ENCODE measurements at regions not wholly inside any gene's neighbourhood (a gene's known extent, or its start where the extent isn't known, plus 50 kb on each side); places are given as distances from the start of the nearest gene placed in this dataset.

GRCh38 chr1:25166847-25167246 lies 65.5 kb downstream of the SYF2 start:
- no peak for DNase-seq
- Histone ChIP-seq H2AK5ac (ENCODE audit: insufficient read length, low read length) (no peak overlapping the region), H4K91ac (ENCODE audit: insufficient read length, low read depth, low read length) (no peak overlapping the region), H3K79me1 (ENCODE audit: insufficient read depth, low read depth, low read length, poor library complexity, severe bottlenecking) (no peaks in the 10 kb centered on the region), H3K4ac (ENCODE audit: low read depth, low read length) (no peak overlapping the region), H2BK12ac (ENCODE audit: insufficient read length, low read depth, low read length) (no peak overlapping the region), H2BK20ac (ENCODE audit: low read depth, low read length, poor library complexity, severe bottlenecking) (no peak overlapping the region), H3K23ac (ENCODE audit: insufficient read length, low read depth, low read length) (no peak overlapping the region), H3K14ac (ENCODE audit: insufficient read depth, low read length) (no peak overlapping the region), H2BK120ac (ENCODE audit: low read depth, low read length, poor library complexity, severe bottlenecking) (no peak overlapping the region), H4K5ac (ENCODE audit: insufficient read length, low read depth, low read length) (no peak overlapping the region), H4K20me1 (ENCODE audit: control insufficient read depth, insufficient read depth, insufficient read length) (no peaks in the 10 kb centered on the region), H3K9ac (ENCODE audit: extremely low read depth, insufficient read length, low read length) (no peak overlapping the region), H2BK15ac (ENCODE audit: low read depth, low read length) (no peak overlapping the region), H3K27ac (ENCODE audit: insufficient read length, low read depth, low read length) (no peak overlapping the region), H3K18ac (ENCODE audit: insufficient read length, low read depth, low read length) (no peak overlapping the region), H3K27me3 (ENCODE audit: insufficient read depth, low read length) (no peaks in the 10 kb centered on the region), H3K4me1 (ENCODE audit: insufficient read depth, low read length) (no peaks in the 10 kb centered on the region), H3T11ph (ENCODE audit: low read length) (no peak overlapping the region), H3K9me3 (ENCODE audit: control insufficient read depth, low read depth, low read length) (no peaks in the 10 kb centered on the region), H2BK5ac (ENCODE audit: insufficient read length, low read length) (no peak overlapping the region), H3K56ac (ENCODE audit: insufficient read length, low read depth, low read length) (no peak overlapping the region), H4K8ac (replicated peaks; ENCODE audit: insufficient read length, low read depth, low read length) (no peak overlapping the region), H3K23me2 (ENCODE audit: insufficient read length, low read depth, low read length, poor library complexity, severe bottlenecking) (no peaks in the 10 kb centered on the region), H3K4me2 (ENCODE audit: insufficient read depth, insufficient read length, low read length) (no peak overlapping the region), H2AFZ (ENCODE audit: low read length) (no peak overlapping the region), H3K79me2 (ENCODE audit: insufficient read depth, low read length) (no peaks in the 10 kb centered on the region)
- no peaks in the 10 kb centered on the region; a peak in 2 of 5 replicates for H3K9me3 Mint-ChIP-seq
- peaks cover 10 to 18% of the 10 kb centered on the region in 2 experiments for H3K4me1 Mint-ChIP-seq
- no peaks in the 10 kb centered on the region for H3K36me3 Mint-ChIP-seq (ENCODE audit: insufficient read depth in 1 of 3, low read depth in 3 of 3)
- H3K27ac Mint-ChIP-seq = no peak overlapping the region; a peak in 1 of 7 replicates
- TF ChIP-seq CTCF (conservative IDR thresholded peaks at IDR 0.05) = no peak
- H3K27me3 Mint-ChIP-seq (ENCODE audit: low read depth) = peaks cover 3% of the 10 kb centered on the region
- no CpG with 5 or more reads among the region's 4 CpGs for WGBS (ENCODE audit: extremely low coverage, insufficient read length, low lambda C conversion rate)
- no peak overlapping the region for H3K4me3 Mint-ChIP-seq

Data from H9 (cell line).